ENCODE measurements at regions not wholly inside any gene's neighbourhood (a gene's known extent, or its start where the extent isn't known, plus 50 kb on each side); places are given as distances from the start of the nearest gene placed in this dataset.

DNA sequence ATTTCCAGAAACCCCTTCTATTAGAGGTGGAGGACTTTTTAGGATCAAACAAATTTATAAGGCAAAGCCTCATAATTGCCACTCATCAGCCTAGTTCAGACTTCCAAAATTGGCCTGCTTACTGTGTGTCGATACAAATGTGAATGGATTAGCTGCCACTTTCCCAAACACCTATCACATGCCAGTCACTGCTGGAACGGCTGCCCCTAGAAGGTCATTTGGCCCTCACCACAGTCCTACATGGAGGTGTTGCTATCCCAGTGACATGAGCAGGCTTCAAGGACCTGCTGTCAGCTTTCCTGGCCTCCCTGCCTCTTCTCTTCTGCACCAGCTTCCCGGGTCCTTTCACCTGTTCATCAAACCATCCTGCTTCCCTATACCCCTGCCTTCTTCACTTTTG, 279.2 kb upstream of the SKOR2 start:
- DNase-seq: no peak

DNA sequence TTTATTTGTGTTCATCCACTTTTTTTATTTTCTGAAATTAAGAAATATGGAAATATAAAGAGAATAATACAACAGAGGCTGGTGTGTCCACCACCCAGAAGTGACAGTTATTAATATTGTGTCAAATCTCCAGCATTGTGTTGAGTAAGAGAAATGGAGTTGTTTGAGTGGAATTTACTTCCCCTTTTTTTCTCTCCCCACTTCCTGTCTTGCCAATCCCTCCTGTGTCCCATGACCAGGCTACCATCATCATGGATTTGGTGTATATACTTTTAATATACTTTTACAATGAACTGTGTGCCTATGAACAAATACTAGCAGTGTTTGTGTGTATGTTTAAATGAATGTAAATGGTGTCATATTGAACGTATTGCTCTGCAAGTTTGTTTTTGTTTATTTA, 276.9 kb upstream of the SKOR2 start:
- no peak for DNase-seq

DNA sequence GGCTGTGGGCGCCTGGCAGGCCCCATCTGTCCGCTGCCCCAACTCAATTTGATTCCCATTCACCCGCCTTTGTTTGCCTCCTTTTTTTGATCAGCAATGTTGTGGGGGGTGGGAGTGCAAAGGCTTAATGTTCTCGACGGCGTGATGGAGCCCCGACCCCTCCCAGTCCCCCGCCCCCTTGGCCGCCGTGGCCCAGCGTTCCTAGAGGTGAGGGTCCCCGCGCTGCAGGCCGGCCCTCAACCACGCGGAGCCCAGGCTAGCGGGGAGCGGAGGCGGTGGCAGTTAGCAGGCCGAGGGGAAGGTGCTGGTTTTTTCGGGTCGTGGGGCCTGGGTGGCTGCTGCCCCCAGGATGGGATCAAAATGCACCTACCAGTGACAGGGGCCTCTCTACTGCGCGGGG, 274.7 kb upstream of the SKOR2 start:
- no peak for DNase-seq

DNA sequence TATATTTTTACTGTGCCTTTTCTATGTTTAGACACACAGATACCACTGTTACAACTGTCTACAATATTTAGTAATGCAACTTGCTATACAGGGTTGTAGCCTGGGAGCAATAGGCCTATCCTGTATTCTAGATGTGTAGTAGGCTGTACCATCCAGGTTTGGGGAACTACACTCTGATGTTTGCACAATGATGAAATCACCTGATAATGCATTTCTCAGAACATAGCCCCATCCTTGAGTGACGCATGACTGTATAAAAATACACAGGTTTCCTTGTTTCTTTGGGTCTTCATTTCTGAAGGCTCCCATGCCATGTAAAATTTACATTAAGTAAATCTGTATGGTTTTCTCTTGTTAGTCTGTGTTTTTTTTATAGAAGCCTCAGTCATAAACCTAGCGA, 270.9 kb upstream of the SKOR2 start:
- no peak for DNase-seq

DNA sequence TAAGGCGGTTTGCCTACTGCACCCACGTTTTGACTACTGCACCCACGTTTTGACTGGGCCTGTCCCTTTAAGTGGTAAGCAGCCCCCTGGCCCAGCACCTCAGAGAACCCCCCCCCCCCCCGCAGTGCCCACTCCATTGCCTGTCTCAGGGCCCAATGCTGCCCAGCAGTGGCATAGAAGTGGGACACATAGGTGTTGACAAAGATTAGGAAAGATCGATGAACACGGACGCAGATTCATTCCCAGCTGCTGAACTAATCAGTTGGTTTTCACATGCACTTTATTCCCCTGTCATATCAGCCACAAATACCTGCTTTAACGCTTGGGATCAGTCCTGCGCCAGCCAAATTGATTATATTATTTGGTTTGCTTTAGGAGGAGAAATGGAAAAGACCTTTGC, 268.8 kb upstream of the SKOR2 start:
- no peak for DNase-seq

DNA sequence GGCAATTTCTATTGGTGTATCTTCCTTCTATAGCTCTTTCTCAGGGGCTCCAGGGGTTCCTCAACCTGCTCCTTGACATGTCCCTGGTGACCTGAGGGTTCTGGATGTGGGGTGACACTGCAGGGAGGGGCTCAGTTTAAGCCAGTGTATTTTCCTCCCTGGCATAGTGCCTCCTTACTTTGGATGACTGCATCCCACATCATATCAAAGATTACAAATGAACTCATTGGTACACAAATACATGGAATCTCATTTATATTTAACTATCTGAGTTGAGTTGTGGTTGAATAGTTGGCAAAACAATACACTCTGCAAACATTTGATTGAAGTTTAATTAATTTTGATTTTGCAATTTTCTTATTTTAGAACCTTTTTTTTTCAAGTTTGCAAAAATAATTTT, 268.2 kb upstream of the SKOR2 start:
- no peak for DNase-seq

DNA sequence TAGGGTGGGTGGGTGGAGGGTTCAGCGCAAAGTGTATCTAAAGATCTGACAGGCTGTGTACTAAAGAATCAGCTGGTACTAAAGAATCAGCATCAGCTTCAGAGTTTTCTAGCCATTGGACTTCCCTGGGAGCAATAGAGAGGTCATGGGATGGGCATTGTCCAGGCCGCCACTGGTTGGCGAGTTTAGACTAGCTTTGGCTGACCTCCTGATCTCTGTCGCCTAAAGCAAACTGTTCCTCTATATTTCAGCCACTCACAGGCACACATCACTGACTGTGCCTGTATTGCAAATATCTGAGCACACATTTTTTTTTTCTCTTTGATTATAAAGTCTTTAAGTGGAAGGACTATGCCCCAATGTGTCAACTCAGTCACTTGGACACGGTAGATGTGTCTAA, 267.8 kb upstream of the SKOR2 start:
- no peak for DNase-seq

DNA sequence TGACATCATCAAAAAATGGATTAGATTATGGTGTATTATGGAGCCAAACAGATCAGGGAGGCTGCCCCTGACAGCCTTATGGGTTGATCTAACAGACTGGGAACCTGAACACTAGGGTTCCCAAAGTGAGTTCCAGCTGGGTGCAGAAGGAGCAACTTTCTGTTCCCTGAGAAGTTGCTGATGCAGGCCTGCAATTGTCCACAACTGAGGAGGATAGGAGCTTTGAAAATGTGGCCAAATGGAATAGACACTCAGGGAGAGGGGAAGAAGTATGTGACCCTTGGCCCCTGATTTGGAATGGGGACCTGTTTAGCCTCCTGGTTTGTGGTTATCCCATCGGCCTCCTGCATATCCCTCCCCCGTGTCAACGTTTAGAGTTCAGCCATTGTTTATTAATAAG, 262.2 kb upstream of the SKOR2 start:
- DNase-seq: no peak

DNA sequence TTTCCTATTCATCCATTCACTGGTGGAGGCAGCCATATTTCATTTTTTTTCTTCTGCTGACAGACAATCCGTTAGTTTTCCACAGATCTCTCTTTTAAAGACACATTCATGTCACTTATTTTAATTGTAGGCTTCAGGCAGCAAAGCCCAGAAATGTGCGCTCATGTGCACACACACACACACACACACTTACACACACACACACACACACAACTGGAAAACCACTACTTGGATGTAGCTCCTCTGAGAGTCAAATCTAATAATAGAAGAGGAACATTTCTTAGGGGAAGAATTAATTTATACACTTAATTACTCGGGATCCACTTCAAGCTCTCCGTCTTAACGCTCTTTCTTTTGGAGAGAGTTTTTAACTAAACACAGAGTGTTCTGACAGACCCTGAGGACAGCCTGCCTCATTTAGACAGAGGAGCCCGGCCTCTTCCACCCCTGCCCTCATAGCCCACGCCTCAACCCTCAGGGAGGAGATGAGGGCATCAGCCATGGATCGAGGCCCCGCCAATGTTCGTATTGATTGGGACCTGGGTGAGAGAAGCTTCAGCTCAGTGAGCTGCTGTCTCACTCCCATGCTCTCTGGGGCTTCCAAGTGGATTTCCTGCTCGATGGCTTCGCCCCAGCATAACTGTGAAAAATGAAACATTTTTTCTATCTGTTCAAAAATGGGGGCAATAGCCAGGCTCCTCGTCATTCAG, 261.4 kb upstream of the SKOR2 start:
- no peak for DNase-seq

DNA sequence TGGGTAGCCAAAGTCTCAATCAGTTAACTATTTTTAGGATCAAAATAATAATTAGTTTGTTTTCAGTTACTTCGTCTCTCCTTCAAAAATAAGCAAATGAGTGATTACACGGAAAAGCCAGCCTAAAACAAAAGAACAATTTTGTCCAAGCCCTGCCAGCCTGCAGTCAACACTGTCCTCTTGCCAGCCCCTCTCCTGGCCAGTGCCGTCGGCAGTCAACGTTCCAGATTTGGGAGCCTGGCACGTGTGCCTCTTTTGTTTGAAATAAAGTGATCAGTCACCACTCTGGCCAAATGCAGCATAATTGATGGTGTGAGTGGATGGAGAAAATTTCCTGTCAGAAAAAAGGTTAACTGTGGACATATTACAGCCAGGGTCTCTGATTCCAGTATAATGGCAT, 260.6 kb upstream of the SKOR2 start:
- DNase-seq: no peak

DNA sequence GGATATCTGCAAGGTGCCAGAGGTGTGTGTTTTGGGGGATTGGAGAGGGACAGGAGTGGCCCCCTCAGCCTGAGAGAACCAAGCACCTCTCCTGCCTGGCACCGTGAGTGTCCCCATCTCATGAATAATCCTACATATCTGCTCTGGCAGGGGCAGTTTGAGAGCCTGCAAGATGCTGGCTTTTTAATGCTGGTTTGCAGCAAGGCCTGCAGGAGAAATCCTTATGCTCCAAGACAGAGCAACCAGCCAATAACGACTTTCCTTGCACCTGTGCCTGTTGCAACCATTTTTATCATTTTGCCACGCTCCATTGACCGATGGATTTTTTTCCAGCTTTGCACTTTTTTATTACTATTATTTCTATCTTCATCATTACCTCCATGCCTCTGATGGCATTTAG, 259.4 kb upstream of the SKOR2 start:
- DNase-seq: no peak

DNA sequence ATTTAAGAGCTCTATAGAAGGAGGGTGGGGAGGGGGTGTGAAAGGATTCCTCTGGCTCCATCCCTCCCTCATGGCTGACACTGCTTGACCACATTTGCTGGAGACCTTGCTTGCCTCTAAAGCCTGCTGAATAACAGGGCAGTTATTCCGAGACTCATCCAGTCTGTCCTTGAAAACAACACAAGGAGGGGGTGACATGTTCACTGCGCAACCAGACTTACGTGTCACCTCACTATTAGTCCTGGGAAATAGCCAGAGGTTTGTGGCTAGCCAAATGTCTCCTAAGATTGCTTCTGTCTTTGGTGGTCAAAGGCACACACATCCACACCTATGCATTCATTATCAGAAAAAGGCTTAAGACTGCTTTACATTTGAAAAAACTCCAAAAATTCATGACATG, 256.2 kb upstream of the SKOR2 start:
- DNase-seq: no peak

DNA sequence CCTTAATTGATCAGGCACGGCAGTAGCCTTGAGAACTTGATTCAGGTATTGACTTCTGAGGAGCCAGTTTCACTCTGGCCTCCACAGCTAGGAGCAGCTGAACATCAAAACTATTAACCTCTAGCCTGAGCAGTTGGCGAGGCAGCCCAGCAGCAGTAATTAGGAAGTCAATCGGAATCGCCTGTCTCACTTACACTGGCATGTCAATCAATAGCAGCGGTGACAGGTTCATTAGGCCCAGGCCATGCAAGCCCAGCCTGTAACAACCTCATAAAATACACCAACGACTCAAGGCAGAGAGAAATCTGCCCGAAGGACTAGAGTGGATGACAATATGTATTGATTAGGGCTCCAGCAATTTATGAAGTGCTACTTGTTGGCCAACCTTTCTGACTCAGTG, 255.4 kb upstream of the SKOR2 start:
- no peak for DNase-seq

DNA sequence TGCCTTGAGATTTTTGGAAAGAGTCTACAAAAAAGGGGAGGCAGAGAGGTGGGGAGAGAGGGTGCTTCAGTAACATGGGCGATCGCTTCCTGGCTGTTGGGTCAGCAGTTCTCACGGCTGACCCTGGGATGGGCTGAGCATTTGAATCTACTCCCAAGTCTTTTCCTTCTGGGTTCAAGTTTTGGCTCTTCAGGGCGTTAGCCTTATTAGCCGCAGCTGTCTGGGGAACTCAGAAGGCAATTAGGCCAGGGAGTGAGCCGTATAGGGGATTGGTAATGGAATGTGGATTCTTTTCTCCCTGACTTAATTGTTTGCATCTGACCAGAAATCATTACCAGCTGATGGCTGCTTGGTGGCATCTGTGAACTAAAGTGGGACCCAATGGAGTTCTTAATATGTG, 250.5 kb upstream of the SKOR2 start:
- DNase-seq: no peak

DNA sequence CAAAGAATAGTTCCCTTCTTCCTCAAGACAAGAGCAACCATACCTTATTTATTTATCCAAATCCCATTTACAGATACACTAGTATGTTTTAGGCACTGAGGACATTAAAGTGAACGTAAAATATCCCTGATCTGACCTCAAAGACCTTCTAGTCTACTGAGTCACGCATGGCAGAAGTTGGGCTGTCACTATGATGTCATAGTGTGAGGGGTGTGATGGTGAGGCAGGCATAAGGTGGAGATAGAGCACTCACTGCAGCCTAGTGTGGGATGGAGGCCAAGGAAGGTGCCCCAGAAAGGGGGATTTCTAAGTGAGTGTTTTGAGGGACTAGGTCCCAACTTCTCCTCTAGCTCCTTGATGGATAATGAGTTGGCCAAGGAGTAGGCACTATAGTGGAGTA, 249.5 kb upstream of the SKOR2 start:
- no peak for DNase-seq

DNA sequence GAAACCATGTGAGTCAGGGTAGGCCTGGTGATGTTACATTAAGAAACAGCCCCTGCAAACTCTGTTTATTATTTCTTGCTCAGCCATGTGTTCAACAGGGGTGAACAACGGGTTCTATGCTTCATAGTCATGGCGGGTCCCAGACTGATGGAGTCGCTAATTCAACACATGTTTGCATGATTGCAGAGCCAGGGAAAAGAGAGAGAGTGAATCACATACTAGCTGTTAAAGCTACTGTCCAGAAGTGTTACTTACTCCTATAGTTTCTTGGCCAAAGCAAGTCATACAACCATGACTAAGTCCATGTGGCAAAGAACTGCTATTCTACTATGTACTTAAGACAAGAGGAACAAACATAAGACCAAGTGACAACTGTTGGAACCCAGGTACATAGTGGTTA, 241.2 kb upstream of the SKOR2 start:
- no peak for DNase-seq

DNA sequence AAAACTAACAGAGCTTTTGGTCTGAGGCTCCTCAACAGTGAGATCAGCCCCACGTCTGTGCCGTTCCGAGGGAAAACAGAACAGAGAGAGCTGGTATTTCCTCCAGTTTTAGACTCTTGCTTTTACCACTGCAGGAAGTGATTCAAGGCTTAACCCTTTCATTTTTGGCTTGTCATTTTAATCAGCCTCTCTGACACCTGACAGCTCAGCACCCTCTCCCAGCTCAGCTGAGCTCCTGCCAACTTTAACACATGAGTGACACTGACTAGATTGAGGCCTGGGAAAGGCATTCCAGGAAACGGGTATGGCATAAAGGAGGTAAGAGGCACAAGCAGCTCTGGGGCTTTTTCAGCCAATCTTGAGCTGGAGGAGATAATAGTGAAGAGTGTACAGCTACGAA, 239.4 kb upstream of the SKOR2 start:
- no peak for DNase-seq

DNA sequence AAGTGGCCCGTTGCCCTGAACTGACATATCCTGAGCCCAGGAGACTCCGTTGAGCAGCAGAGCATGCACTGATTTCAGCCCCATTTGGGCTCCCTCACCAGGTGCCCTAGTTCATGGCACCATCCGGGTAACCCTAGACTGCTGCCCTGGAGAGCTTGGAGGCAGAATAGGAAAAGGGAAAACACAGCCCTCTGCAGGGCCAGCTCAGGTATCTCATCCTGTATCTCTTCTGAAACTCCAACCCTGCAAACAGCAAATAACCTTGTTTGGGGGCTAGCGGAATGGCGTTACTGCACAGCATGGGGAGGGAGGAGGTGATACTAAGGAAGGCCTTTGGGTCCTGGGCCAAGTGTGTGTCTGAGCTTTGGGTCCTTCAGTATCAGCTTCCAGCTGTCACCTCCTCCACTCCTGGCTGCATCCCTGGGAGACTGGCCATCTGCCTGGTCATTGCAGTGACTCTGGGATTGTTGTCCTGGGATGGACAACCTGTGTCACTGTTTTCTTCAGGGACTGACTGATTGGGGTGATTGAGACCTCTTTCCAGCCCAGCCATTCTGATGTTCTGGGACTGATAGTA, 233.8 kb upstream of the SKOR2 start:
- no peak for DNase-seq

DNA sequence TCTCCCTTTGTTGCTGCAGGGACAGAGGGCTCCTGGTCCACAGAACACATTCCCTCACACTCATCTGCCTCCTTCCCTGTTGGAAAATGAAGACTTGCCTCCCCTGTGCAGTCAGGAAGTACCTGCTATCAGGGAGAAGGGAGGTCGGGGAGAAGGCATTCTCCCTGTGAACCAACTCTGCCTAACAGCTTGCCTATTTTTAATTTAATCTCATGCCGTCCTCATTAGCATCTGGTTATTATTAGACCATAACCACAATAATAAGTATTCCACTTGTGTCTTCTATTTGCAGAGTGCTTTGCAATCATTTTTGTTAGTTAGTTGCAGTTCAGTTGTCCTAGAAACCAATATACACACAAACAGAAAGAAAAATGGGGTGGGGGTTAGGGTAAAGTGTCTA, 232.6 kb upstream of the SKOR2 start:
- no peak for DNase-seq

DNA sequence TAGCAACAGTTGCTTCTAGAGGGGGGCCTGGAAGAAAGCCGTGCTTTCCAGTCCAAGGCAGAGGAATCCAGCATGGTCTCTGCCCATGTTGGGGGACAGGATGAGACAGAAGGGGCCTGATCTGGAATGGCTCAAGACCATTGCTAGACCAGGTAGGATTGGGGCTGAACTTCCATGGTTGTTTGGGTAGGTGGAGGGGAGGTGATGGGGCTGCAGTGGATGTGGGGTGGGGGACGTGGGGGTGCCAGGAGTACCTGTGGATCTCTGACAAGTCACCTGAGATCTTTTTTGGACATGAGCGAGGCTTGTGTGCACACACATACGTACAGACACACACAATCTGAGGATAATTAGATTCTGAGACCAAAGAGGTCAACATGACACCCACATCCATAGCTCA, 228.7 kb upstream of the SKOR2 start:
- no peak for DNase-seq

DNA sequence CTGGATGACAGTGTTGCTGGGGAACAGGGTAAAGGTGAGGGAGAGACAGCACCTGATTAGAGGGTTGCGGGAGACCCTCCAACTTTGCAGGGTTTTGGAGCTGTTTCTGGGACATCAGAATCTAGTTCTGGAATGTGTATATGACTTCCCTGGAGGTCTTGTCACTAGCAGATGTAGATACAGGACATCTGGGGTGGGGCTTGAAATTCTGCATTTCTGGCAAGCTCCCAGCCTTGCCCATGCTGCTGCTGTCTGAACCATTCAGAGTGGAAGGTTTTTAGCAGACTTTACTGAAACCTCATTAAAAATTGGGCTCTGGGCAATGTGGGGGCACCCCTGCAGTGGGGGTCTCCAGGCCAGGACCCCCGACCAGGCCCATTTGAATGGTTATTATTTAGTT, 220.3 kb upstream of the SKOR2 start:
- no peak for DNase-seq

DNA sequence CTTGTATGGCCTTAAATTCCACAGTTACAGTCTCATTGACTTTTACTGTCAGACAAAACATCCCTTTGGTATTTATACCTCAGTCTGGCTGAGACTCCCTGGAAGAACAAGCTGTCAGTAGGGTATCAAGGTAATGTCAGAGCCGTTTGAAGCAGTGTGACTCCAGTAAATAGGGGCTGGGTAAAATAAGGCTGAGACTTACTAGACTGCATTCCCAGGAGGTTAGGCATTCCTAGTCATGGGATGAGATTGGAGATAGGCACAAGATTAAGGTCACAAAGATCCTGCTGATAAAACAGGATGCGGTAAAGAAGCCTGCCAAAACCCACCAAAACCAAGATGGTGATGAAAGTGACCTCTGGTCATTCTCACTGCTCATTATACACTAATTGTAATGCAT, 219.5 kb upstream of the SKOR2 start:
- DNase-seq: no peak

DNA sequence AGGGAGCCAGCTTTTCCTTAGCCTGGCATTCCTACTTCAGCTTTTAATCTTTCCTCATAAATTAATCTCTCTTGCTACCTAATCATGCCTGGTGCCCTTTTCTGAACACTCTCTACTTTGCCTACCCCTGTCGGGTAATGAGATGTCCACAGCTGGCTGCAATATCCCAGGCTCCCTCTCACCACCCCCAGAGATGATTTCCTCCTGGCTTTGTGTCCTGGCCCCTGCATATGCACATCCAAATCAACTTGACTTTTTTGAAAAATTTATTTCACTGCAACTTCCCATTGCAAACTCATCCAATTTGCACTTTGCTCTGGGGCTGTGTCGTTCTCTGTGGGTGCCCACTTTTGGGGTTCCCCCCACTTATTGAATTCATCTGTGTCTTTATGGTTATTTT, 218.1 kb upstream of the SKOR2 start:
- no peak for DNase-seq

DNA sequence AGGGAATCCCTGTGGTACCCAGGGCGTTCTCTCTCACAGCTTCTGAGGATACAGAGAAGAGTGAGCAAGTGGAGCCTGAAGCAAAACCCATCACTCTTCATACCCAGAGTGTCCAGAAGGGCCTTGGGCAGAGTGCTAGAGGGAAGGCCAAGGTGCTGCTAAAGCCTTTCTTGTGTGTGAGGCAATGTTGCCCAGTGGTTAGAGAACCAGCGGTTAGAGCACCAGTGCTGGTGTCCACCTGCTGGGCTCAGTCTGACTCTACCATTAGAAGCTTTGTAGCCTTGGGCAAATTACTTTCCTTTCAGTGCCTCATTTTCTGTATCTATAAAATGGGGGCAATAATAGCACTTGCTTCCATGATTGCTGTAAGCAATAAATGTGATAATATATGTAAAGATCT, 210.5 kb upstream of the SKOR2 start:
- DNase-seq: no peak

DNA sequence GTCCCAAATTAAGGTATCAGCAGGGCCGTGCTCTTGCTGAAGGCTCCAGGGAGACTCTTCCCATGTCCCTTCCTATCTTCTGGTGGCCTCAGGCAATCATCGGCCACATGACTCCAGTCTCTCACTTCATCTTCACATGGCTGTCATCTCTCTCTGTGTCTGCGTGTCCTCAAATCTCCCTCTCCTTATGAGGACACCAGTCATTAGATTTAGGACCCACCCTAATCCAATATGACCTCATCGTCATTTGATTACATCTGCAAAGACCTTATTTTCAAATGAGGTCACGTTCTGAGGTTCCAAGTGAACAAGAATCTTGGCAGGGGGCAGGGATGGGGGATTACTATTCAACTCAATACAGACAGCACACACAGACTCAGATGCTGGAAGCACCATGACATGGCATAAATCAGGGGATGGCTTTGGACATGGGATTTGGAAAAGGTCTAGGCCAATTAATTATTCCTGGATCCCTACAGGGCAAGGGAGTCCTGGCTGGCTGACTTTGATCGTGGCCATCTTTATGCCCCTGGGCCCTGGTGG, 210.0 kb upstream of the SKOR2 start:
- no peak for DNase-seq

Data from NCI-H2029 (cell line).